Parathyroid adenoma (tissue), 2 donors: ENCODE measurements at regions not wholly inside any gene's neighbourhood (a gene's known extent, or its start where the extent isn't known, plus 50 kb on each side); places are given as distances from the start of the nearest gene placed in this dataset.

Experiments
- H2AFZ ChIP-seq: fragments of 300-600 bp; sonication (generic); one replicate; pipeline ENCODE4 v1.7.0; 2017; ENCODE audit warnings: antibody characterized with exemption, mild to moderate bottlenecking
- H3K27ac ChIP-seq: fragments of 300-600 bp; sonication (generic); one replicate; pipeline ENCODE4 v1.7.0; 2017
- H3K27me3 ChIP-seq: fragments of 300-600 bp; sonication (generic); one replicate; pipeline ENCODE4 v1.7.0; 2017; ENCODE audit warnings: low read length; ENCODE audit not compliant: control insufficient read depth, insufficient read depth
- H3K36me3 ChIP-seq: fragments of 300-600 bp; sonication (generic); one replicate; pipeline ENCODE4 v1.7.0; 2017; ENCODE audit warnings: low read length; ENCODE audit not compliant: control insufficient read depth, insufficient read depth
- H3K4me1 ChIP-seq: fragments of 300-600 bp; sonication (generic); one replicate; pipeline ENCODE4 v1.7.0; 2017; ENCODE audit warnings: control low read depth
- H3K4me2 ChIP-seq: fragments of 300-600 bp; sonication (generic); one replicate; pipeline ENCODE4 v1.7.0; 2017; ENCODE audit warnings: low read length
- H3K4me3 ChIP-seq: fragments of 300-600 bp; sonication (generic); one replicate; pipeline ENCODE4 v1.7.0; 2017; ENCODE audit warnings: low read depth, low read length
- H3K79me2 ChIP-seq: fragments of 300-600 bp; sonication (generic); one replicate; pipeline ENCODE4 v1.7.0; 2017; ENCODE audit warnings: control low read depth
- H3K9ac ChIP-seq: fragments of 300-600 bp; sonication (generic); one replicate; pipeline ENCODE4 v1.7.0; 2017; ENCODE audit warnings: mild to moderate bottlenecking
- H3K9me3 ChIP-seq: fragments of 300-600 bp; sonication (generic); one replicate; pipeline ENCODE4 v1.7.0; 2017; ENCODE audit warnings: low read length; ENCODE audit not compliant: control insufficient read depth
- TF ChIP-seq, protein P1 (sequence below): fragments of 300-600 bp; sonication (generic); IDR thresholded peaks from one replicate; pipeline ENCODE4 v1.7.0; 2017; ENCODE audit warnings: antibody characterized with exemption, mild to moderate bottlenecking
- donor health status: primary hyperparathyroidism.

DNA sequence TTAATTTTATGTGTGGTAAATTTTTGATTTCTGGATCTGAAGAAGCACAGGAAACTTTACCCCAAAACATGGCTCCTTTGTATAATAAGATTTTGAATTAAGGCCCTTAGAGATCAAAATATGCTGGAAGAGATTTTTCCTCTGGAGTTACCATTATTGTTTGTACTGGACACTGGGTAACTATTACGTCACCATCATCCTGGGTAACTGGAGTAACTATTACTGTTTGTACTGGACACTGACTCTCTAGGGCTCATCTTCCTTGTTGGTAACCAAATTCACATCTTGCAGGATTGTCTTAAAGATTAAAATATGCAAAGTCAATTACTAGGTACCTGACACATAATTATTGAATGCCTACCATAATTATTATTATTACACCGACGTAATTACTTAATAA, 593.8 kb upstream of the GOT2 start:
- Histone ChIP-seq H3K4me2 (no peak overlapping the region), H3K9me3 (no peaks in the 10 kb centered on the region), H3K27ac (no peak overlapping the region), H3K4me3 (no peak overlapping the region), H3K27me3 (no peaks in the 10 kb centered on the region), H3K36me3 (no peaks in the 10 kb centered on the region), H2AFZ (no peak overlapping the region), H3K9ac (no peak overlapping the region), H3K4me1 (no peaks in the 10 kb centered on the region), H3K79me2 (no peaks in the 10 kb centered on the region)
- TF ChIP-seq, protein P1, sequence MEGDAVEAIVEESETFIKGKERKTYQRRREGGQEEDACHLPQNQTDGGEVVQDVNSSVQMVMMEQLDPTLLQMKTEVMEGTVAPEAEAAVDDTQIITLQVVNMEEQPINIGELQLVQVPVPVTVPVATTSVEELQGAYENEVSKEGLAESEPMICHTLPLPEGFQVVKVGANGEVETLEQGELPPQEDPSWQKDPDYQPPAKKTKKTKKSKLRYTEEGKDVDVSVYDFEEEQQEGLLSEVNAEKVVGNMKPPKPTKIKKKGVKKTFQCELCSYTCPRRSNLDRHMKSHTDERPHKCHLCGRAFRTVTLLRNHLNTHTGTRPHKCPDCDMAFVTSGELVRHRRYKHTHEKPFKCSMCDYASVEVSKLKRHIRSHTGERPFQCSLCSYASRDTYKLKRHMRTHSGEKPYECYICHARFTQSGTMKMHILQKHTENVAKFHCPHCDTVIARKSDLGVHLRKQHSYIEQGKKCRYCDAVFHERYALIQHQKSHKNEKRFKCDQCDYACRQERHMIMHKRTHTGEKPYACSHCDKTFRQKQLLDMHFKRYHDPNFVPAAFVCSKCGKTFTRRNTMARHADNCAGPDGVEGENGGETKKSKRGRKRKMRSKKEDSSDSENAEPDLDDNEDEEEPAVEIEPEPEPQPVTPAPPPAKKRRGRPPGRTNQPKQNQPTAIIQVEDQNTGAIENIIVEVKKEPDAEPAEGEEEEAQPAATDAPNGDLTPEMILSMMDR, result no peak

DNA sequence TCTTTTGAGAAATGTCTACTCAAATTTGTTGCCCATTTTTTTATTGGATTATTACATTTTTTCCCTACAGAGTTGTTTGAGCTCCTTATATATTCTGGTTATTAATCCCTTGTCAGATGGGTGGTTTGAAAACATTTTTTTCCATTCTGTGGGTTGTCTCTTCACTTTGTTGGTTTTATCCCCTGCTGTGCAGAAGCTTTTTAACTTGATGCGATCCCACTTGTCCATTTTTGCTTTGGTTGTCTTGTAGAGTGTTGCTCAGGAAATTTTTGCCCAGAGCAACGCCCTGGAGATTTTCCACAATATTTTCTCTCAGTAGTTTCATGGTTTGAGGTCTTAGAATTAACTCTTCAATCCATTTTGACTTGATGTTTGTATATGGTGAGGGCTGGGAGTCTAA, 592.8 kb upstream of the GOT2 start:
- no peaks in the 10 kb centered on the region for H3K4me1 ChIP-seq
- no peak overlapping the region for H3K4me2 ChIP-seq
- TF ChIP-seq, protein P1, result no peak
- H3K9ac ChIP-seq, result no peak overlapping the region
- H2AFZ ChIP-seq, result no peak overlapping the region
- no peaks in the 10 kb centered on the region for H3K27me3 ChIP-seq
- H3K36me3 ChIP-seq, result no peaks in the 10 kb centered on the region
- no peaks in the 10 kb centered on the region for H3K9me3 ChIP-seq
- no peaks in the 10 kb centered on the region for H3K79me2 ChIP-seq
- no peak overlapping the region for H3K4me3 ChIP-seq
- H3K27ac ChIP-seq, result no peak overlapping the region

DNA sequence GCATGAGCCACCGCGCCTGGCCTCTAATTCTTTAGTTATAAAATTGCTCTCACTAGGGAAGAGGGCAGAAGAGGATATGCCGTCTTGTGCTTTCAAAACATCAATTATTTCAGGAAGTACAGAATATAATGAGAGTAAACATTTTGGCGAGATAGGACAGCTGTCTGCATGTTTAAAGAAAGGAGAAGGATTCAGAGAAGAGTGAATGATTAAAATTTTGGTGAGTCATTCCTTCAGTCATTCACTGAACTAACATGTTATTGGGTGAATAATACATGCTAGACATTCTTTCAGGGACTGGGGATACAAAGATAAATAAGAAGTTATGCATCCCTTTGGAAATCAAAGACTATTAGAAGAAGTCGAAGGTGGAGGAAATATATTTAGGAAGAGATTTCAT, 590.3 kb upstream of the GOT2 start:
- Histone ChIP-seq H3K36me3 (no peaks in the 10 kb centered on the region), H3K4me3 (no peak overlapping the region), H3K79me2 (no peaks in the 10 kb centered on the region), H3K27me3 (no peaks in the 10 kb centered on the region), H3K9ac (no peak overlapping the region), H3K4me2 (no peak overlapping the region), H3K4me1 (no peaks in the 10 kb centered on the region), H3K27ac (no peak overlapping the region), H3K9me3 (no peaks in the 10 kb centered on the region), H2AFZ (no peak overlapping the region)
- TF ChIP-seq, protein P1, result no peak

DNA sequence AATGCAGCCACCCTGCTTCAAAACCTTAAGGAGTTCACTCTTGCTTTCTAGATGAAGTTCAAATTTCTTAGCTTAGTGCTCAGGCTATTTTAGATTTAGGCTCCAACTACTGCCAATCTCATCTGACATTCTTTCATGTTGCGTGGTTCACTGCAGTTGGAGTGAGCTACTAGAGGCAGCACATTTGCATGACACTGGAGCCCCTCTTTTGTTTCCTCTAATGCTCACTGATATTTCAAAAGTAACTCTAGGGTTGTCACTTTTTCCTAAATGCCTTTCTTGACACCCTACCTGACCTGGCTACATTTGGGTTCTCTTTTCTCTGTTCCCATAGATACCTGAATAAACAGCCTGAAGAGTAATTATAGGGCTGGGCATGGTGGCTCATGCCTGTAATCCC, 586.5 kb upstream of the GOT2 start:
- Histone ChIP-seq H3K4me2 (no peak overlapping the region), H3K27ac (no peak overlapping the region), H3K9ac (no peak overlapping the region), H2AFZ (no peak overlapping the region), H3K4me3 (no peak overlapping the region), H3K36me3 (no peaks in the 10 kb centered on the region), H3K27me3 (no peaks in the 10 kb centered on the region), H3K9me3 (no peaks in the 10 kb centered on the region), H3K79me2 (no peaks in the 10 kb centered on the region), H3K4me1 (no peaks in the 10 kb centered on the region)
- TF ChIP-seq, protein P1, result no peak

DNA sequence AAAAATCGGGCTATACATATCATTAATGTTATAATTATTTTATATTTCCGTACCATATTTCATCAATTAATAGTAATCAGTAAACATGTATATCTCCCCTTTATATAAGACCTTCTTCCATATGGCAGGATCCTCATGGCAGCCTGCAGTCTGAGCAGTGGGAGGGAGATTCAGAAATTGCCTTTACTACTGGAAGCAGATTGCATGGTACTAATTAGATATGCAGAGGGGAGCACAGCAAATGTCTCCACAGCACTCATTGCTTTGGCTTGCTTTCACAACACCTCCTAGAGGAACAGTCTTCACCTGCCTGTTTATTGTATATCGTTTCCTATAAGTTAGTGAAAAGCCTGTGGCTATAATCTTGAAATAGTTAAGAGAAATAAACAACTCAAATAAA, 585.8 kb upstream of the GOT2 start:
- Histone ChIP-seq H3K4me1 (no peaks in the 10 kb centered on the region), H3K27me3 (no peaks in the 10 kb centered on the region), H3K9me3 (no peaks in the 10 kb centered on the region), H3K79me2 (no peaks in the 10 kb centered on the region), H3K4me3 (no peak overlapping the region), H2AFZ (no peak overlapping the region), H3K27ac (no peak overlapping the region), H3K4me2 (no peak overlapping the region), H3K9ac (no peak overlapping the region), H3K36me3 (no peaks in the 10 kb centered on the region)
- TF ChIP-seq, protein P1, result no peak
